ENCODE measurements at regions not wholly inside any gene's neighbourhood (a gene's known extent, or its start where the extent isn't known, plus 50 kb on each side); places are given as distances from the start of the nearest gene placed in this dataset.

- Histone ChIP-seq H3K27ac (ENCODE audit: poor library complexity, severe bottlenecking) (peak overlapping the region; percentile 41), H3K36me3 (ENCODE audit: low read depth) (no peaks in the 10 kb centered on the region), H3K4me1 (ENCODE audit: insufficient read depth, poor library complexity, severe bottlenecking) (peaks cover 23% of the 10 kb centered on the region), H3K9me3 (ENCODE audit: severe bottlenecking) (no peaks in the 10 kb centered on the region), H3K27me3 (ENCODE audit: insufficient read depth, poor library complexity, severe bottlenecking) (no peaks in the 10 kb centered on the region), H3K4me3 (ENCODE audit: severe bottlenecking) (no peak overlapping the region)
- no peak for TF ChIP-seq CTCF (IDR thresholded peaks at IDR 0.05; ENCODE audit: poor library complexity, severe bottlenecking)
- ATAC-seq (ENCODE audit: low read depth) (peak; percentile 76), DNase-seq (ENCODE audit: low spot score) (no peak)
Measured at GRCh38 chr4:73690051-73690738, 50.2 kb upstream of the CXCL8 start.
